ENCODE measurements at regions not wholly inside any gene's neighbourhood (a gene's known extent, or its start where the extent isn't known, plus 50 kb on each side); places are given as distances from the start of the nearest gene placed in this dataset.

DNA sequence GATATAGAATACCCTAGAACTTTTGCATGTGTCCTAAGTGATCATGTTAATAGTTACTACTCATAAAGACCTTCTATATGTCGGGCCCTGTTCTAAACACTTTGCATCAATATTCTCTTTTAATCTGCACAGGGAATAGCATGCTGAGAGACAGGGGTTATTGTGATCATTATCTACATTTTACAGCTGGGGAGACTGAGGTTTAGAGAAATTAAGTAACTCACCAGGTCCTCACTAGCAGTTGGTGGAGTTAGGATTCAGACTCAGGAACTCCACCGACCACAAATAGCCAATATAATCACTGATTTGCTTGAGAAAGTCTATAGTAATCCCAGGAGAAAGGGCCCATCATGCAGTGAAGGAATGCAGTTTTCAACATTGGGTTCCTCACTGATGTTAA lies 111.2 kb upstream of the ADO start:
- TF ChIP-seq CTCF (conservative IDR thresholded peaks at IDR 0.05; ENCODE audit: low read depth, low read length) = no peak
- no peak for TF ChIP-seq EZH2phosphoT487 (IDR thresholded peaks at IDR 0.05; ENCODE audit: borderline replicate concordance, low read length)
